PC-9 (cell line): ENCODE measurements at regions not wholly inside any gene's neighbourhood (a gene's known extent, or its start where the extent isn't known, plus 50 kb on each side); places are given as distances from the start of the nearest gene placed in this dataset.

Experiments
- CTCF ChIP-seq: fragments of 200-600 bp; sonication (generic); conservative IDR thresholded peaks from 2 replicates; pipeline ENCODE4 v1.6.1; 2017; ENCODE audit warnings: mixed run types, antibody characterized with exemption, mild to moderate bottlenecking, moderate library complexity
- EZH2 ChIP-seq: fragments of 200-600 bp; sonication (generic); IDR thresholded peaks from 2 replicates; pipeline ENCODE4 v1.8.0; 2017; ENCODE audit warnings: antibody characterized with exemption, low read depth

- TF ChIP-seq CTCF, result no peak
- TF ChIP-seq EZH2, result no peak
These were observed 84.4 kb upstream of the CISTR start for GRCh38 chr12:53836119-53836655.
